Adrenal gland (tissue), 9 donors: ENCODE measurements at regions not wholly inside any gene's neighbourhood (a gene's known extent, or its start where the extent isn't known, plus 50 kb on each side); places are given as distances from the start of the nearest gene placed in this dataset.

Source experiments
- DNase-seq, 7 donors: peaks; one replicate each; pipeline ENCODE4 v3.0.0-alpha.2; 2019 to 2020
- H3K27ac ChIP-seq, 5 donors: fragments of 200-600 bp; sonication (generic) in 4 of 5; 1 replicate in 3 of 5; 2 replicates in 2 of 5; pipeline versions ENCODE4 v1.5.1 to v1.8.0; 2016 to 2020; ENCODE audit warnings: mild to moderate bottlenecking in 1 of 5
- H3K27me3 ChIP-seq: fragments of 200-600 bp; 2 replicates; pipeline ENCODE4 v1.8.0; 2021
- H3K36me3 ChIP-seq, 2 donors: fragments of 200-600 bp; replicated peaks in 1 of 2; 1 replicate in 1 of 2; 2 replicates in 1 of 2; pipeline versions ENCODE4 v1.5.1 to v1.8.0; 2018 to 2022
- H3K4me1 ChIP-seq, 2 donors: fragments of 200-600 bp; replicated peaks in 1 of 2; 1 replicate in 1 of 2; 2 replicates in 1 of 2; pipeline versions ENCODE4 v1.5.1 to v1.8.0; 2018 to 2021
- H3K4me3 ChIP-seq, 4 donors: fragments of 200-600 bp; sonication (generic) in 3 of 4; one replicate each; pipeline ENCODE4 v1.5.1; 2016 to 2018
- H3K9me3 ChIP-seq, 3 donors: fragments of 200-600 bp; sonication (generic) in 1 of 3; replicated peaks in 1 of 3; 1 replicate in 2 of 3; 2 replicates in 1 of 3; pipeline versions ENCODE4 v1.5.1 to v1.8.0; 2016 to 2021
- CTCF ChIP-seq, 6 experiments: fragments of 450-650 bp in 4 of 6; fragments of 200-600 bp in 2 of 6; sonication (generic) in 1 of 6; IDR thresholded peaks; 1 replicate in 5 of 6; 2 replicates in 1 of 6; pipeline versions ENCODE4 v1.5.1 to v1.8.0; 2016 to 2021; ENCODE audit warnings: antibody characterized with exemption in 6 of 6, mild to moderate bottlenecking in 2 of 6, moderate library complexity in 1 of 6
- POLR2A ChIP-seq, 2 donors: fragments of 450-650 bp; IDR thresholded peaks; one replicate each; pipeline ENCODE4 v1.6.1; 2017; ENCODE audit warnings: antibody characterized with exemption in 2 of 2, mild to moderate bottlenecking in 2 of 2, moderate library complexity in 1 of 2
- WGBS, 4 donors: extraction: QIAGEN DNeasy Blood & Tissue Kit in 2 of 4; methylation state at CpG; one replicate each; pipeline versions ENCODE4 v1.1.5 to v1.1.7; 2013 to 2017; 5-methylcytosine and 5-hydroxymethylcytosine counted together
- intact Hi-C, 2 donors: fragments of 100-400 bp; cut with DNase I; formaldehyde crosslinking; loops; one replicate each; pipeline versions ENCODE4 v1.14.1 to v1.15.0; 2022 to 2023
- donor health status: healthy with polysubstance abuse.
- donor health status: Bipolar disorder and iron deficiency.
- donor health status: DM: yes; HTN: yes; CAD: no.
- donor health status: DM: no; HTN: no; CAD: no.
- donor health status: DM: no; HTN: no; CAD: no.

- no peak overlapping the region for H3K4me3 ChIP-seq
- no peak overlapping the region for H3K27ac ChIP-seq
- H3K27me3 ChIP-seq, result peaks cover 5% of the 10 kb centered on the region
- no peak for TF ChIP-seq POLR2A (IDR thresholded peaks at IDR 0.05)
- no peak for TF ChIP-seq CTCF (IDR thresholded peaks at IDR 0.05)
- DNase-seq, result no peak
- WGBS, 4 donors, result 61 to 74% (median 69%) methylated on average over 3 of the region's 3 CpGs
- H3K36me3 ChIP-seq, result no peaks in the 10 kb centered on the region
- H3K9me3 ChIP-seq, result no peaks in the 10 kb centered on the region
- no peaks in the 10 kb centered on the region for H3K4me1 ChIP-seq
- intact Hi-C loops, result no loop called here
Observed at GRCh38 chr20:48411245-48411644, 416.6 kb downstream of the PREX1 start.

- H3K27ac ChIP-seq, result no peak overlapping the region
- no peaks in the 10 kb centered on the region for H3K4me1 ChIP-seq
- H3K27me3 ChIP-seq, result peaks cover 5% of the 10 kb centered on the region
- H3K4me3 ChIP-seq, result no peak overlapping the region
- WGBS, 4 donors, result 91 to 94% (median 92%) methylated on average over 4 of the region's 4 CpGs
- TF ChIP-seq CTCF (IDR thresholded peaks at IDR 0.05) (no peak), POLR2A (IDR thresholded peaks at IDR 0.05) (no peak)
- DNase-seq, result no peak
- no peaks in the 10 kb centered on the region for H3K36me3 ChIP-seq
- H3K9me3 ChIP-seq, result no peaks in the 10 kb centered on the region
- intact Hi-C loops, result no loop called here
Observed at GRCh38 chr20:48409055-48409615, 418.7 kb downstream of the PREX1 start.

GRCh38 chr20:48407710-48408109 lies 420.1 kb downstream of the PREX1 start:
- WGBS, 4 donors, result 77 to 85% (median 84%) methylated on average over 6 of the region's 6 CpGs
- DNase-seq, result no peak
- no peaks in the 10 kb centered on the region for H3K4me1 ChIP-seq
- H3K36me3 ChIP-seq, result no peaks in the 10 kb centered on the region
- no peak for TF ChIP-seq POLR2A (IDR thresholded peaks at IDR 0.05)
- intact Hi-C loops, result no loop called here
- H3K27ac ChIP-seq, result no peak overlapping the region
- H3K9me3 ChIP-seq, result no peaks in the 10 kb centered on the region
- no peak overlapping the region for H3K4me3 ChIP-seq
- H3K27me3 ChIP-seq, result no peaks in the 10 kb centered on the region

GRCh38 chr20:48406912-48407340 lies 420.9 kb downstream of the PREX1 start:
- no peak for TF ChIP-seq CTCF (IDR thresholded peaks at IDR 0.05)
- no peak for TF ChIP-seq POLR2A (IDR thresholded peaks at IDR 0.05)
- Histone ChIP-seq H3K27ac (no peak overlapping the region), H3K4me3 (no peak overlapping the region), H3K36me3 (no peaks in the 10 kb centered on the region), H3K27me3 (no peaks in the 10 kb centered on the region), H3K9me3 (no peaks in the 10 kb centered on the region), H3K4me1 (no peaks in the 10 kb centered on the region)
- 67 to 83% (median 80%) methylated on average over 5 of the region's 5 CpGs for WGBS, 4 donors
- intact Hi-C loops, result no loop called here
- no peak for DNase-seq

- Histone ChIP-seq H3K4me1 (no peaks in the 10 kb centered on the region), H3K36me3 (no peaks in the 10 kb centered on the region), H3K27me3 (no peaks in the 10 kb centered on the region), H3K9me3 (no peaks in the 10 kb centered on the region), H3K27ac (no peak overlapping the region), H3K4me3 (no peak overlapping the region)
- intact Hi-C loops, result no loop called here
- no peak for TF ChIP-seq CTCF (IDR thresholded peaks at IDR 0.05)
- no peak for TF ChIP-seq POLR2A (IDR thresholded peaks at IDR 0.05)
- DNase-seq, result no peak
- WGBS, 4 donors, result 81 to 93% (median 85%) methylated on average over 4 of the region's 4 CpGs
Observed at GRCh38 chr20:48406498-48406897, 421.3 kb downstream of the PREX1 start.
